GM10248 (cell line): ENCODE measurements at regions not wholly inside any gene's neighbourhood (a gene's known extent, or its start where the extent isn't known, plus 50 kb on each side); places are given as distances from the start of the nearest gene placed in this dataset.

Experiments
- CTCF ChIA-PET: fragments of 300-600 bp; sonication (Branson Sonifier 250); formaldehyde crosslinking; extraction: SDS; loops from one replicate; lab custom pipeline; 2021; ENCODE audit warnings: antibody characterized with exemption; lab: Yijun Ruan, JAX
- POLR2A ChIA-PET: fragments of 350-650 bp; sonication (Branson Sonifier 250); formaldehyde crosslinking; extraction: SDS; loops from one replicate; lab custom pipeline; 2020; ENCODE audit warnings: antibody characterized with exemption; lab: Yijun Ruan, JAX
- DNase-seq: peaks from one replicate; pipeline ENCODE4 v3.0.0; 2012; ENCODE audit errors: extremely low spot score
- TF ChIP-seq, protein P1 (sequence below): IDR thresholded peaks from 2 replicates; pipeline ENCODE4 v1.5.1; 2012; ENCODE audit warnings: mild to moderate bottlenecking, low read depth; ENCODE audit errors: extremely low read depth, missing control alignments, control extremely low read depth

DNA sequence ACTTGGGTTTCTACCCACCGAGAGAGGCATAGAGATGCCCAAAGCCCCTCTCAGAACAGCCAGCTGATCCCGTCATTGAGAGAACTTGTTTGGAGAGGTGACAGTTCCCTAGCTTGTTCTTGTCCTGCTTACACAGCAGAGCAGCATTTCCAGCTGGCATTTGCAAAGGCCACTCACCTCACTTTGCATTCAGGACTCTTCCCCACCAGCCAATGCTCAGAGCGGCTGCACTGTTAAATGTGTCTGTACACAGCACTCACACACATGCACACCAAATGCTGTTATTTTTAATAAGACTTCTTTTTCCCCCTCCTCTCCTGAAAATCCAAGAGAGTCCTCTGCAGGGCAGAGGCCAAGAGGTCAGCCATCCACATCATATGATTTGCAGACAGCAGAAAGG is 104.6 kb upstream of the SLC14A2 start:
- DNase-seq, result no peak
- POLR2A ChIA-PET, result no interaction called here
- CTCF ChIA-PET, result interaction anchor here (0.7 kb wide), 1 partner anchor 9 kb away, joined by 3 read pairs; no protein-coding TSS in a partner anchor
- TF ChIP-seq, protein P1, sequence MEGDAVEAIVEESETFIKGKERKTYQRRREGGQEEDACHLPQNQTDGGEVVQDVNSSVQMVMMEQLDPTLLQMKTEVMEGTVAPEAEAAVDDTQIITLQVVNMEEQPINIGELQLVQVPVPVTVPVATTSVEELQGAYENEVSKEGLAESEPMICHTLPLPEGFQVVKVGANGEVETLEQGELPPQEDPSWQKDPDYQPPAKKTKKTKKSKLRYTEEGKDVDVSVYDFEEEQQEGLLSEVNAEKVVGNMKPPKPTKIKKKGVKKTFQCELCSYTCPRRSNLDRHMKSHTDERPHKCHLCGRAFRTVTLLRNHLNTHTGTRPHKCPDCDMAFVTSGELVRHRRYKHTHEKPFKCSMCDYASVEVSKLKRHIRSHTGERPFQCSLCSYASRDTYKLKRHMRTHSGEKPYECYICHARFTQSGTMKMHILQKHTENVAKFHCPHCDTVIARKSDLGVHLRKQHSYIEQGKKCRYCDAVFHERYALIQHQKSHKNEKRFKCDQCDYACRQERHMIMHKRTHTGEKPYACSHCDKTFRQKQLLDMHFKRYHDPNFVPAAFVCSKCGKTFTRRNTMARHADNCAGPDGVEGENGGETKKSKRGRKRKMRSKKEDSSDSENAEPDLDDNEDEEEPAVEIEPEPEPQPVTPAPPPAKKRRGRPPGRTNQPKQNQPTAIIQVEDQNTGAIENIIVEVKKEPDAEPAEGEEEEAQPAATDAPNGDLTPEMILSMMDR, result no peak

DNA sequence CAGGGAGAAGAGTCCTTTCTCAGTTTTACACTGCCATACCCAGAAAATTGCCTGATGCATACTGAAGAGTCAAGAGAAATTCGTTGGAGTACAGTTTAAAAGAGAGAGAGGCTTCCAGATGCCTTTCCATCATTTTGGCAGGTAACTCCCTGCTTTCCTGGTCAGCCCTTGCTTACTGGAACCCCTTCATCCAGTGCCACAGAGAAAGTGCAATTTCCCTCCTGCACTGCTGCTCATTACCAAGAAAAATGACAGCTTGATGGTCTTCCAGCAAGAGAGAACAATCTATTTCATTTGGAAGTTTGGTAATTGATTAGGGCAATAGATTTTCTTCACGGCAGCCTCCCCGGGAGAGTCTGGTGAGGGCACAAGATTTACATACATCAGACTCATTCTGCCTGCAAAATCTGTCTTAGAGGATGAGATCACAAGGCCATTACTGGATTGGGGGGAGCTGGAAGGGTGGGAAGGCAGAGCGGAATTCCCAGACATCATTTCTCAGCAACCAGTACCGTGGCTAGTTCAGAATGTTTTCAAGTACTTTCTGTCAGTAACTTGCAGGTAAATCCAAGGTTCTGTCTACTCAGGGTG is 102.8 kb upstream of the SLC14A2 start:
- TF ChIP-seq, protein P1, result no peak
- CTCF ChIA-PET, result no interaction called here

DNA sequence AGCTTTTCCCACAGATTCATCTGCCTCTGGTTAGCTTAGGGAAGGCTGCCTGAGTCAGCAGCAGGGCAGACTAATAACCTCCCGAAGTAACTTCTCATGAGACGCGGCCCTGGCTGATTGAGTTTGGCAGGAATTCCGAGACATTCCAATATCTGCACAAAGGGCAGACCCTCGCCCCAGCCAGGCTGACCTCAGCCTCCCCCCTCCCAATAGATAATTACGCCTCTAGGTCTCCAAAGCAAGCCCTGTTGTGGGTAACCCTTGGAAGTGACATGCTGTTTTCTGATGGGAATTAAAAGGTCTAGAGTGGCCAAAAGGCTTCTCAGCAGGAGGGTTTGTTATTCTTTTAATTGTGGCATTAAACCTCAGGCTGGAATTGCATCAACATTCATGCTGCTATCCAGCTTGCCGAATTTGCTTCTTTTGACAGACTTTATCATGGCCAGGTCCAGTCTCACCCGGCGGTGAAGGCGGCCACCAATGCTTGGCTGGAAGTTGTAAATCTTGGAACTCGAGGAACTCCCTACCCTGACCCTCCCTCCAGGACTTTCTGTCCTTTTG is 98.0 kb upstream of the SLC14A2 start:
- CTCF ChIA-PET, result no interaction called here
- DNase-seq, result no peak
- POLR2A ChIA-PET, result no interaction called here

More for the DNA sequence above, 102.8 kb upstream of the SLC14A2 start:
- no peak for DNase-seq
- POLR2A ChIA-PET, result no interaction called here

DNA sequence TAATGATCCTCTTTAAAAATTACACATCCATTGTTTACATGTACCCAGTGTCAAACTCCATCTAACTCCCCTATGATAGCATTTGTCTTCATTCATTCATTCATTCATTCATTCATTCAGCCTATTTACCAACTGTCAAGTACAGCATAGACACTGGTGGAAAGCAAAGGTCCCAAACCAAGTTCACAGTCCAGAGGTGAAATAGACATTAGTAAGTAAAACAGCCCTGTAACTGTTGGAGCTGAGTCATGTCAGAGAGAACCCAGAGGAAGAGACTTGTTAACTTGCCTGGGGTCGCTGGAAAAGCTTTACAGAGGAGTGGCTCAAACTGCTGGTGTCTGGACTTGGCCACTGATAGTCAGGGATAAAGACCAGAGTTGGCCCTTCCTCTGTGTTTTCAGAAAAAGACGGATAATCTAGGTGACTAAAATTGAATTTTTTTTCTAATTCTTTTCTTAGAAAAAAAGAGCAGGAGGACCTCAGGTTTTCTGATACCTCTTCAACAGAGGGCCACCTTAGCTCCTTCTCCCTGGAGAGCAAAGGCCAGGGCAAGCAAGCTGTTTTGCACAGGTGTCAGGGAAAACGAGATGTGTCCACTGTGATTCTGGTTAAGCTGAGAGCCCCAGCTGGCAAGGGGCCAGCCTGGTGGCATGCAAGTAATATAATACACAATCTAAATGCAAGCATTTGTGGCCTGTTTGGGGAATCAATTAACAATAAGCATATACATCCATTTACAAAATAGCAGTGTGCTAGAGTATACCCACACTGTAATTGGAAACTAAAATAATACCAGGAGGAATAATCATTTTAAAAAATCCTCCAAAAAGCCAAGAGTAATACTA is 96.7 kb upstream of the SLC14A2 start:
- no peak for DNase-seq
- ChIA-PET CTCF (interaction anchor here (1.0 to 1.1 kb wide), 2 partner anchors 16 to 71 kb away, joined by 3 read pairs; no protein-coding TSS in a partner anchor), POLR2A (no interaction called here)
- TF ChIP-seq, protein P1, result no peak

More for the DNA sequence above, 98.0 kb upstream of the SLC14A2 start:
- TF ChIP-seq, protein P1, result no peak

DNA sequence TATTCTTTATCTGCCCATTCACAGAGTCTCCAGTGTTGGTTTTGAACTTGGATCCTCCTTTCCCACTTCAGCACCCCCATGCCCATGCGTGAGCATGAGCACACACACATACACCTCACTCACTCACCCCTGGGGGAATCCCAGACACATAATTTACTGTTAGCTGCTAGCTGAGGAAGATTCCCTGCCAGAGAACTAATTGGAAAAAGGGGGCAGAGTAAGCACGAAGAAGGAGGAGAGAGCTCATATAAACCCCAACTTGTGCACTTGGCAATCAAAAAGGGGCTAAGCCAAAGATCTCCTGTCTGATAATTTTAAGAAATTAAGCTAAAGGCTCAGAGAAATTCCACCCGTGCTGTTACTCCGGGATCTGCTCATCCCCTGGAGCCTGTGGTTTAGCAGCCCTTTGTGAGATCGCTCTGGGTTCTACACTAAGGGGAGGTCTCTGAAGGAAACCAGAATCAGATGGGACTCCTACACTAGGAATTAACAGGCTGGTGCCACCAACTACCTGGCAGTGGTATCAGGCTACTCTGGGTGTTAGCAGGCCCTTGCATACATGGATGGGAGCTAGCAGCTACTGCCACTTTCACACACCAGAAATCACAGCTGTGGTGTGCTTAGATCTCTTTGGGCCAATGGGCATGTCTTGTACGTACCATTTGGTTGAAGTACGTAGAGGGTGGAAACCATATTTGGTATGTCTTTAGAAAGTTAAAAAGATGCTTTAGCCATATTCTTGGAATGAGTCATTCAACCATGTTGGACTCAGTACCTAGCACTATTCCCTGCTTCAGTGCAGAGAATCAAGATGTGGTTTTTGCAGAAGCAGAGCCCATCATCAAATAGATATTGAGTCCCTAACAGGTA is 95.6 kb upstream of the SLC14A2 start:
- no peak for DNase-seq
- ChIA-PET CTCF (interaction anchor here (1.0 to 1.2 kb wide), 3 partner anchors 17 to 70 kb away, joined by 3 to 5 read pairs (median 3); no protein-coding TSS in a partner anchor), POLR2A (no interaction called here)
- TF ChIP-seq, protein P1, result no peak
